Transverse colon (tissue), 4 donors: ENCODE measurements at regions not wholly inside any gene's neighbourhood (a gene's known extent, or its start where the extent isn't known, plus 50 kb on each side); places are given as distances from the start of the nearest gene placed in this dataset.

Experiments used
- CTCF ChIP-seq, 5 experiments: fragments of 200-600 bp in 3 of 5; fragments of 450-650 bp in 2 of 5; sonication (generic) in 3 of 5; IDR thresholded peaks; 1 replicate in 2 of 5; 2 replicates in 3 of 5; pipeline ENCODE4 v1.5.1; 2016 to 2017; ENCODE audit warnings: antibody characterized with exemption in 5 of 5, inconsistent platforms in 3 of 5, mild to moderate bottlenecking in 2 of 5, moderate library complexity in 1 of 5
- EP300 ChIP-seq: sonication (generic); formaldehyde crosslinking; IDR thresholded peaks from one replicate; pipeline ENCODE4 v1.6.1; 2017; ENCODE audit warnings: antibody characterized with exemption, low read depth
- POLR2A ChIP-seq: fragments of 450-650 bp; IDR thresholded peaks from one replicate; pipeline ENCODE4 v1.6.1; 2016; ENCODE audit warnings: antibody characterized with exemption, mild to moderate bottlenecking, moderate library complexity
- POLR2AphosphoS5 ChIP-seq, 3 donors: sonication (generic); formaldehyde crosslinking; IDR thresholded peaks; one replicate each; pipeline ENCODE4 v1.6.1; 2016; ENCODE audit warnings: antibody characterized with exemption in 3 of 3

GRCh38 chr5:33305572-33305971, 135.2 kb upstream of the TARS1 start:
- no peak for TF ChIP-seq CTCF (IDR thresholded peaks at IDR 0.05)
- TF ChIP-seq POLR2AphosphoS5 (IDR thresholded peaks at IDR 0.05), result no peak
- TF ChIP-seq POLR2A, result no peak
- no peak for TF ChIP-seq EP300
